AG20443 (cell line): ENCODE measurements at regions not wholly inside any gene's neighbourhood (a gene's known extent, or its start where the extent isn't known, plus 50 kb on each side); places are given as distances from the start of the nearest gene placed in this dataset.

Experiments
- DNase-seq: peaks from one replicate; pipeline ENCODE4 v3.0.0; 2012; ENCODE audit warnings: low spot score, mixed read lengths

- no peak for DNase-seq
These were observed 402.1 kb upstream of the CHD6 start for GRCh38 chr20:42020316-42020715.

- DNase-seq, result no peak
These were observed 400.8 kb upstream of the CHD6 start for GRCh38 chr20:42018979-42019378.

- DNase-seq, result no peak
These were observed 391.9 kb upstream of the CHD6 start for GRCh38 chr20:42010090-42010489.

GRCh38 chr20:42007251-42007650, 389.1 kb upstream of the CHD6 start:
- no peak for DNase-seq

GRCh38 chr20:42005211-42005610, 387.0 kb upstream of the CHD6 start:
- no peak for DNase-seq

- DNase-seq, result no peak
These were observed 385.2 kb upstream of the CHD6 start for GRCh38 chr20:42003380-42003779.

- no peak for DNase-seq
These were observed 380.6 kb upstream of the CHD6 start for GRCh38 chr20:41998539-41999341.

- no peak for DNase-seq
These were observed 378.8 kb upstream of the CHD6 start for GRCh38 chr20:41996951-41997350.

GRCh38 chr20:41992481-41992880, 374.3 kb upstream of the CHD6 start:
- DNase-seq, result no peak

GRCh38 chr20:41991412-41991811, 373.2 kb upstream of the CHD6 start:
- no peak for DNase-seq

GRCh38 chr20:41989935-41990635, 371.9 kb upstream of the CHD6 start:
- no peak for DNase-seq

- no peak for DNase-seq
These were observed 371.0 kb upstream of the CHD6 start for GRCh38 chr20:41989039-41989679.

- DNase-seq, result no peak
These were observed 365.9 kb upstream of the CHD6 start for GRCh38 chr20:41984031-41984430.

GRCh38 chr20:41983159-41983558, 365.0 kb upstream of the CHD6 start:
- no peak for DNase-seq

GRCh38 chr20:41981746-41982145, 363.6 kb upstream of the CHD6 start:
- no peak for DNase-seq

GRCh38 chr20:41978875-41979274, 360.7 kb upstream of the CHD6 start:
- no peak for DNase-seq

GRCh38 chr20:41978246-41978790, 360.1 kb upstream of the CHD6 start:
- no peak for DNase-seq

GRCh38 chr20:41969656-41970055, 351.5 kb upstream of the CHD6 start:
- no peak for DNase-seq

GRCh38 chr20:41960166-41960565, 342.0 kb upstream of the CHD6 start:
- no peak for DNase-seq

- DNase-seq, result no peak
These were observed 340.2 kb upstream of the CHD6 start for GRCh38 chr20:41958391-41958790.

- no peak for DNase-seq
These were observed 338.3 kb upstream of the CHD6 start for GRCh38 chr20:41956338-41957074.

- DNase-seq, result no peak
These were observed 334.0 kb upstream of the CHD6 start for GRCh38 chr20:41952166-41952565.
